ENCODE measurements at regions not wholly inside any gene's neighbourhood (a gene's known extent, or its start where the extent isn't known, plus 50 kb on each side); places are given as distances from the start of the nearest gene placed in this dataset.

DNA sequence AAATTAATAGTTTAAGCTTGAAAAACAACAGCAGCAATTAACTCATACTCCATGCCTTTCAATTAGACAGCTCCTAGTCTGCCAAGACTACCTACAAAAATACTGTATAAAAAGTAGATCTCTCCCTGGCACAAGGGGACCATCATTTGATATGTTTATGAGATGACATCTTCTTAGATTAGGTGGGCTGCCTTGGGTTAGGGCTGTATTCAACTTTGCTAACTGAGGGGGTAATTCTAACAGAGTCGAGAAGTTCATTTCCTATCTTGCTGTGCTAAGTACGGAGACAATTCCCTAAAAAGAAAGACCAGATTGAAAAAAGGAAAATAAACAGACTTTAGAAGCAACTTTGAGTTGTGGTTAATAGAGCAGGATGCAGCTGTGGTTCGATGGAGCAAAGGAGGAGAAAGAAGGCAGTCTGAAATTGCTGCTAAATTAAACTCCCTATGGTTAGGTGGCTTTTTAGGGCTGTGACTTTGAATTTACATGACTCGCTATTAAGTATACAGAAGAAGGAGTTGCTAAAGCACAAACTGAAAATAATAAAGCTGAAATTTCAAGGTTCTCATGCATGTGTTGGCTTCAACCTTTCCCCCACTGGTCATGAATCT is 75.4 kb downstream of the CDC7 start:
- DNase-seq (ENCODE audit: low read depth), result no peak
- H3K4me3 ChIP-seq (ENCODE audit: low read depth, low read length), result no peak overlapping the region
- TF ChIP-seq, protein P1, sequence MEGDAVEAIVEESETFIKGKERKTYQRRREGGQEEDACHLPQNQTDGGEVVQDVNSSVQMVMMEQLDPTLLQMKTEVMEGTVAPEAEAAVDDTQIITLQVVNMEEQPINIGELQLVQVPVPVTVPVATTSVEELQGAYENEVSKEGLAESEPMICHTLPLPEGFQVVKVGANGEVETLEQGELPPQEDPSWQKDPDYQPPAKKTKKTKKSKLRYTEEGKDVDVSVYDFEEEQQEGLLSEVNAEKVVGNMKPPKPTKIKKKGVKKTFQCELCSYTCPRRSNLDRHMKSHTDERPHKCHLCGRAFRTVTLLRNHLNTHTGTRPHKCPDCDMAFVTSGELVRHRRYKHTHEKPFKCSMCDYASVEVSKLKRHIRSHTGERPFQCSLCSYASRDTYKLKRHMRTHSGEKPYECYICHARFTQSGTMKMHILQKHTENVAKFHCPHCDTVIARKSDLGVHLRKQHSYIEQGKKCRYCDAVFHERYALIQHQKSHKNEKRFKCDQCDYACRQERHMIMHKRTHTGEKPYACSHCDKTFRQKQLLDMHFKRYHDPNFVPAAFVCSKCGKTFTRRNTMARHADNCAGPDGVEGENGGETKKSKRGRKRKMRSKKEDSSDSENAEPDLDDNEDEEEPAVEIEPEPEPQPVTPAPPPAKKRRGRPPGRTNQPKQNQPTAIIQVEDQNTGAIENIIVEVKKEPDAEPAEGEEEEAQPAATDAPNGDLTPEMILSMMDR (IDR thresholded peaks at IDR 0.05; ENCODE audit: insufficient read depth, low read depth, low read length, missing control alignments), result no peak

DNA sequence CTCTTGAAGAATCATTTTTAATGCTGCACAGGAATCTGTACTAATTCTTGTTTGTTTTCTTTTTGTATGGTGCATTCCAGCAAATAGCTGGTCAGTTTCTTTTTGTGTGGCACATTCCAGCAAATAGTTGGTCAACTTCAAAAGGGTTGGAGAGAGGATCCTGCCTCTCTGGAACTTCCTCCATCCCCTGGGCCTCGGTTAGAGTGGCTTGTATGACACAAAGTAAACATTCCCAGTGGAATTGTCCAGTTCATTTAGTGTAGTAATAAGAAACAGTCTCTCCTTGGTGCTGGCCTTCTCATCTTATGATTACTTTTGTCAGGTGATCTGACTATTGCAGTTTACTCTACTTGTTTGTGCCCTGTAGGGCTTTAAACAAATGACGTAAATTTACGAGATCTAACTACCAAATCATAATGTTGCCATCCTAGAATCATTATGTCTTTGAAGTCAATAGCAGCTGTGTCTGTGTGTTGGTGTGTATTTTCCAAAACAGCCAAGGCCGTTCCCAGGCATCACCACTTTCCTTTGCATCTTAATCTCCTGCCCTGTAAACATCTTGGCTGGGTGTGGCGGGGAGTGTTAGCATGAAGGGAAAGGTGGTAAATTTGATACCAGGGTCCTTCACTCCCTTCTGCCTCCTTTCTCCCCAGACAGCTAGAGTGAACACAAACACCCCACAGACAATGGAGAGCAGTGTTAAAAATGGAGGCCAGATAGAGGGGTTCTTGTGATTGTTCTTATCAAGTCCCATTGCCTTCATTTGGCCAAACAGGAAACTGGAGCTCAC is 77.9 kb downstream of the CDC7 start:
- TF ChIP-seq, protein P1 (IDR thresholded peaks at IDR 0.05; ENCODE audit: insufficient read depth, low read depth, low read length, missing control alignments), result no peak
- no peak for DNase-seq (ENCODE audit: low read depth)
- H3K4me3 ChIP-seq (ENCODE audit: low read depth, low read length), result no peak overlapping the region

DNA sequence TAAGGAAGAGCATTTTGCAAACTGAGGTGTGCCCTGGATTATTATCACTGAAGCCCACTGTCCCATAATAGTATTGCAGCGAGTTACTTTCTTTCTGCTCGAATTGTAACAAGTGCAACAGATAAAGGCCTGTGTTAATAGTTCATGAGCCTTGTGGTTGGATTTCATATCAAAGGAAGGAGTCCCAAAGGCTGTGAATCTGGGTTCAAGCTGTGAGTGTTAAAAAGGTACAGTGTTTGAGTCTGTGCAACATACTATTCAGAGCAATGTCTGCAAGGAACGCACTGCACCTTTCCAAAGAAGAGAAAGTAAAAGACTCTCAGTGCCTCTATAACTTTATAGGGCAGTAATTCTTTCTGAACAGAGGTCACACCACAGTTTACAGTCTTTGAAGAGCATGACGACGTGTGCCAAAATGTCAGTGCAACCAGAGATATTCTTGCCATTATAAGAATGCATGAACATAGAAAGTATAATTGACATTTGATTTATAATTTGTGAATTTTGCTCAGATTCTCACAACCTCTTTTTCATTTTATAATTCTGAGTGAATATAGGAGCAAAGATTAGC is 79.1 kb downstream of the CDC7 start:
- H3K4me3 ChIP-seq (ENCODE audit: low read depth, low read length), result no peak overlapping the region
- TF ChIP-seq, protein P1 (IDR thresholded peaks at IDR 0.05; ENCODE audit: insufficient read depth, low read depth, low read length, missing control alignments), result no peak
- DNase-seq (ENCODE audit: low read depth), result no peak

DNA sequence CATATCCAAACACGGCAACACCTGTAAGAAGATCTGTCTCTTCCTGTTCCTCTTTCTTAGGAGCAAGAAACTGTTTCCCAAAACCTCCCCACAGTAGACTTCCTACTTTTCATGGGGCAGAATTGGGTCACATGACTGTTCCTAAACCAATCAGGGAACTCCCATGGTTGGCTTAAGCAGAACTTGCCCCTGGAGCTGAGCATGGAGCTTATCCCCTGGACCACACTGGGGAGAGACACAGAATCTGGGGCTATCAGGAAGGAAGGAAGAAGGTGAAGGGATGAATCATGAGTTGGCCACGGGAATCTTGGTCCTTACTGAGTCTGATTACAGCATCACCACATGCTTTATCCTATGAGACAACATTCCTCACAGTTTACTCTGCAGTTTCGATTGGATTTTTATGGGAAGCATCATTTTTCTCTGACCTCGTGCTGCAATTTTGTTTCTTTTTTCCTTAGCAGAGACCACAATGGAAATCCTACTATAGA is 81.8 kb downstream of the CDC7 start:
- no peak for DNase-seq (ENCODE audit: low read depth)
- TF ChIP-seq, protein P1 (IDR thresholded peaks at IDR 0.05; ENCODE audit: insufficient read depth, low read depth, low read length, missing control alignments), result no peak
- no peak overlapping the region for H3K4me3 ChIP-seq (ENCODE audit: low read depth, low read length)

DNA sequence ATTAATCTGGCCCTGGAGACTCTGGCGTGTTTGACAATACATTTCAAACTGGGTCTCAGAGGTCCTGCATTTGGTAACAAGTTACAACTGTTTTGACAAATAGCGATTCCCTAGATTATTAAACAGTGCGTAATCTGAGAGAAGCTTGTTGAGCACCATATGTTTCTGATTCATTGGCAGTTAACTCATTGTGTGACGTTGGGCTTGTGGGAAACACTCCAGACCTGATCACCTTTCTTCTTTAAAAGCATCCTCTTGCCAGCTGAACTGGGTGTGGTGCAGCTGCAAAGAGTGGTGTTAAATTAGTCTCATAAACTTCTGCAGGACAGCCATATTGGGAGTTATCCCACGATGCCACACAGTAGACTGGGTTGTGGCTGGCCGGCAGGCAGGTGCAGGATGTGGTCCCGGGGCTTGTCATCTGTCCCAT is 82.7 kb downstream of the CDC7 start:
- no peak overlapping the region for H3K4me3 ChIP-seq (ENCODE audit: low read depth, low read length)
- TF ChIP-seq, protein P1 (IDR thresholded peaks at IDR 0.05; ENCODE audit: insufficient read depth, low read depth, low read length, missing control alignments), result no peak
- DNase-seq (ENCODE audit: low read depth), result no peak

DNA sequence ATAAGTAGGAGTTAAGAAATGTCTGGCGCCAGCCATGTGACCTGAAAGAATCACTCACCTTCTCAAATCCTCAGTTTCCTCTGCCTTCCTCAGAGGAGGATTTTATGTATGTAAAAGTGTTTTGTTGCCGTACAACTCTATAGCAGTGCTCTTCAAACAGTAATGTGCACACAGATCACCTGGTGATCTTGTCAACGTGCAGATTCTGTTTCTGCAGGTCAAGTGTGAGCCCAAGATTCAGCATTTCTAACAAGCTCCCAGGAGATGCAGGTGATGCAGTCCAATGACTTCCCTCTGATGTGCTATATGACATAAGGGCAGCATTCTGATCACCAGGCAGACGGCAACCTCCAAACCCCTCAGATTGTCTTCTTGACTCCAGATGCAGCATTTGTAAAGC is 83.7 kb downstream of the CDC7 start:
- TF ChIP-seq, protein P1 (IDR thresholded peaks at IDR 0.05; ENCODE audit: insufficient read depth, low read depth, low read length, missing control alignments), result no peak
- DNase-seq (ENCODE audit: low read depth), result no peak
- no peak overlapping the region for H3K4me3 ChIP-seq (ENCODE audit: low read depth, low read length)
